KG1 (cell line): ENCODE measurements at regions not wholly inside any gene's neighbourhood (a gene's known extent, or its start where the extent isn't known, plus 50 kb on each side); places are given as distances from the start of the nearest gene placed in this dataset.

Source experiments
- DNase-seq: peaks from one replicate; lab custom pipeline; 2025; lab: John Stamatoyannopoulos, UW

GRCh38 chr1:239682046-239682445 is 295.7 kb downstream of the CHRM3 start:
- no peak for DNase-seq

GRCh38 chr1:239682960-239683359 is 296.6 kb downstream of the CHRM3 start:
- DNase-seq = no peak

GRCh38 chr1:239686386-239686785 is 300.0 kb downstream of the CHRM3 start:
- DNase-seq = no peak

- no peak for DNase-seq
Measured at GRCh38 chr1:239696317-239696716, 309.9 kb downstream of the CHRM3 start.

- no peak for DNase-seq
Measured at GRCh38 chr1:239700667-239701066, 314.3 kb downstream of the CHRM3 start.

GRCh38 chr1:239703075-239703474 is 316.7 kb downstream of the CHRM3 start:
- DNase-seq = no peak

GRCh38 chr1:239706245-239706892 is 320.0 kb downstream of the CHRM3 start:
- no peak for DNase-seq

GRCh38 chr1:239707615-239708014 is 321.2 kb downstream of the CHRM3 start:
- no peak for DNase-seq

- DNase-seq = no peak
Measured at GRCh38 chr1:239708622-239709021, 322.3 kb downstream of the CHRM3 start.

- no peak for DNase-seq
Measured at GRCh38 chr1:239711768-239712167, 325.4 kb downstream of the CHRM3 start.

- DNase-seq = no peak
Measured at GRCh38 chr1:239717097-239717917, 330.9 kb downstream of the CHRM3 start.

- no peak for DNase-seq
Measured at GRCh38 chr1:239717918-239718184, 331.5 kb downstream of the CHRM3 start.

- no peak for DNase-seq
Measured at GRCh38 chr1:239718571-239718970, 332.2 kb downstream of the CHRM3 start.

- peak; percentile 52 for DNase-seq
Measured at GRCh38 chr1:239718997-239719628, 332.7 kb downstream of the CHRM3 start.

- DNase-seq = peak; percentile 66
Measured at GRCh38 chr1:239719642-239720258, 333.4 kb downstream of the CHRM3 start.

- no peak for DNase-seq
Measured at GRCh38 chr1:239722035-239722434, 335.7 kb downstream of the CHRM3 start.

- no peak for DNase-seq
Measured at GRCh38 chr1:239723776-239724367, 337.5 kb downstream of the CHRM3 start.

GRCh38 chr1:239725371-239725770 is 339.0 kb downstream of the CHRM3 start:
- no peak for DNase-seq

- no peak for DNase-seq
Measured at GRCh38 chr1:239725933-239726332, 339.6 kb downstream of the CHRM3 start.

- DNase-seq = no peak
Measured at GRCh38 chr1:239730378-239730777, 344.0 kb downstream of the CHRM3 start.

GRCh38 chr1:239731082-239731748 is 344.8 kb downstream of the CHRM3 start:
- DNase-seq = no peak

GRCh38 chr1:239732770-239733169 is 346.4 kb downstream of the CHRM3 start:
- DNase-seq = no peak
